Lung (tissue), 11 donors: ENCODE measurements at regions not wholly inside any gene's neighbourhood (a gene's known extent, or its start where the extent isn't known, plus 50 kb on each side); places are given as distances from the start of the nearest gene placed in this dataset.

Experiments
- ATAC-seq: fragments of 200-7000 bp; cut with Tn5 transposase; one replicate; pipeline ENCODE4 v1.9.1; 2020; ENCODE audit warnings: moderate number of reproducible peaks; ENCODE audit not compliant: insufficient read depth, low FRiP score
- DNase-seq, 3 donors: peaks; one replicate each; pipeline ENCODE4 v3.0.0-alpha.2; 2013 to 2017
- H3K27ac ChIP-seq, 2 donors: one replicate each; pipeline ENCODE4 v1.5.1; 2013; ENCODE audit warnings: mild to moderate bottlenecking in 2 of 2, moderate library complexity in 2 of 2, control low read depth in 1 of 2, inconsistent platforms in 1 of 2, low read depth in 1 of 2, low read length in 1 of 2
- H3K27me3 ChIP-seq, 3 donors: one replicate each; pipeline ENCODE4 v1.5.1; 2013; ENCODE audit warnings: low read length in 2 of 3; ENCODE audit not compliant: control insufficient read depth in 3 of 3, insufficient read depth in 3 of 3
- H3K36me3 ChIP-seq, 4 donors: one replicate each; pipeline ENCODE4 v1.5.1; 2013; ENCODE audit warnings: low read length in 4 of 4, mild to moderate bottlenecking in 1 of 4, moderate library complexity in 1 of 4; ENCODE audit not compliant: control insufficient read depth in 4 of 4, insufficient read depth in 4 of 4
- H3K4me1 ChIP-seq, 5 donors: one replicate each; pipeline ENCODE4 v1.5.1; 2013; ENCODE audit warnings: low read length in 5 of 5, mild to moderate bottlenecking in 2 of 5, moderate library complexity in 1 of 5; ENCODE audit not compliant: control insufficient read depth in 5 of 5, insufficient read depth in 5 of 5
- H3K4me3 ChIP-seq: one replicate; pipeline ENCODE4 v1.5.1; 2013; ENCODE audit warnings: mild to moderate bottlenecking, control low read depth, moderate library complexity
- H3K9ac ChIP-seq, 2 donors: one replicate each; pipeline ENCODE4 v1.5.1; 2013; ENCODE audit warnings: low read length in 2 of 2, control low read depth in 1 of 2; ENCODE audit not compliant: insufficient read depth in 1 of 2
- H3K9me3 ChIP-seq, 4 donors: one replicate each; pipeline ENCODE4 v1.5.1; 2013; ENCODE audit warnings: low read length in 3 of 4, mild to moderate bottlenecking in 1 of 4, moderate library complexity in 1 of 4; ENCODE audit not compliant: control insufficient read depth in 4 of 4, insufficient read depth in 3 of 4
- CTCF ChIP-seq: IDR thresholded peaks from 2 replicates; pipeline ENCODE4 v1.5.1; 2012; ENCODE audit warnings: mild to moderate bottlenecking; ENCODE audit errors: control extremely low read depth, extremely low read depth
- WGBS, 2 donors: extraction: QIAGEN DNeasy Blood & Tissue Kit; methylation state at CpG; one replicate each; pipeline ENCODE4 v1.1.7; 2013; 5-methylcytosine and 5-hydroxymethylcytosine counted together
- donor health status: control.
- donor health status: control.
- donor health status: Bipolar disorder and iron deficiency.
- donor health status: healthy.
- donor health status: DM: yes; HTN: yes; CAD: no.

GRCh38 chr6:121965739-121966138, 433.7 kb upstream of the HSF2 start:
- ATAC-seq (no peak), DNase-seq (no peak)
- Histone ChIP-seq H3K9ac (no peak overlapping the region), H3K27ac (no peak overlapping the region), H3K4me3 (no peak overlapping the region), H3K4me1 (peaks cover 0 to 7% (median 0%) of the 10 kb centered on the region in 5 donors), H3K36me3 (no peaks in the 10 kb centered on the region), H3K9me3 (no peaks in the 10 kb centered on the region), H3K27me3 (no peaks in the 10 kb centered on the region)
- TF ChIP-seq CTCF, result no peak
- WGBS, 2 donors, result 92% methylated on average over 4 of the region's 4 CpGs

- Histone ChIP-seq H3K27me3 (no peaks in the 10 kb centered on the region), H3K9ac (no peak overlapping the region), H3K9me3 (no peaks in the 10 kb centered on the region), H3K4me3 (no peak overlapping the region), H3K27ac (no peak overlapping the region), H3K4me1 (peaks cover 0 to 7% (median 0%) of the 10 kb centered on the region in 5 donors), H3K36me3 (no peaks in the 10 kb centered on the region)
- ATAC-seq (no peak), DNase-seq (peak in 2 of 3 donors; percentile 84)
- no peak for TF ChIP-seq CTCF
- 65 to 66% methylated on average over 2 of the region's 2 CpGs for WGBS, 2 donors
Measured at GRCh38 chr6:121967631-121968030, 431.8 kb upstream of the HSF2 start.

- Histone ChIP-seq H3K9me3 (peaks cover 0 to 6% (median 0%) of the 10 kb centered on the region in 4 donors), H3K9ac (no peak overlapping the region), H3K4me1 (peaks cover 0 to 7% (median 0%) of the 10 kb centered on the region in 5 donors), H3K36me3 (no peaks in the 10 kb centered on the region), H3K27ac (no peak overlapping the region), H3K27me3 (no peaks in the 10 kb centered on the region), H3K4me3 (no peak overlapping the region)
- DNase-seq (no peak), ATAC-seq (no peak)
- no peak for TF ChIP-seq CTCF
Measured at GRCh38 chr6:121971931-121972335, 427.5 kb upstream of the HSF2 start.

GRCh38 chr6:121984956-121985355, 414.5 kb upstream of the HSF2 start:
- Histone ChIP-seq H3K36me3 (no peaks in the 10 kb centered on the region), H3K4me1 (no peaks in the 10 kb centered on the region), H3K4me3 (no peak overlapping the region), H3K27ac (no peak overlapping the region), H3K9me3 (peaks cover 0 to 4% (median under 1%) of the 10 kb centered on the region in 4 donors), H3K9ac (no peak overlapping the region), H3K27me3 (no peaks in the 10 kb centered on the region)
- 85 to 88% methylated on average over 3 of the region's 3 CpGs for WGBS, 2 donors
- DNase-seq (no peak), ATAC-seq (no peak)
- no peak for TF ChIP-seq CTCF
